ENCODE measurements at regions not wholly inside any gene's neighbourhood (a gene's known extent, or its start where the extent isn't known, plus 50 kb on each side); places are given as distances from the start of the nearest gene placed in this dataset.

- Histone ChIP-seq H3K27me3 (ENCODE audit: control insufficient read depth in 3 of 3, insufficient read depth in 3 of 3, low read length in 2 of 3) (peaks cover 0 to 6% (median 4%) of the 10 kb centered on the region in 3 donors), H3K36me3 (ENCODE audit: control insufficient read depth in 4 of 4, insufficient read depth in 4 of 4, low read length in 4 of 4) (no peaks in the 10 kb centered on the region), H3K4me1 (ENCODE audit: control insufficient read depth in 5 of 5, insufficient read depth in 5 of 5, low read length in 5 of 5) (peaks cover 0 to 2% (median 0%) of the 10 kb centered on the region in 5 donors), H3K4me3 (no peak overlapping the region), H3K27ac (ENCODE audit: low read depth in 1 of 2, low read length in 1 of 2) (no peak overlapping the region), H3K9ac (ENCODE audit: insufficient read depth in 1 of 2, low read length in 2 of 2) (no peak overlapping the region), H3K9me3 (ENCODE audit: control insufficient read depth in 4 of 4, insufficient read depth in 3 of 4, low read length in 3 of 4) (no peaks in the 10 kb centered on the region)
- WGBS, 2 donors, result 83 to 93% methylated on average over 4 of the region's 4 CpGs
- DNase-seq (no peak), ATAC-seq (ENCODE audit: insufficient read depth, low FRiP score) (no peak)
- TF ChIP-seq CTCF (IDR thresholded peaks at IDR 0.05; ENCODE audit: control extremely low read depth, extremely low read depth), result no peak
These were observed 81.4 kb upstream of the MGMT start for GRCh38 chr10:129385600-129385999.

GRCh38 chr10:129386415-129387257 lies 80.4 kb upstream of the MGMT start:
- Histone ChIP-seq H3K27ac (ENCODE audit: low read depth in 1 of 2, low read length in 1 of 2) (no peak overlapping the region), H3K4me3 (no peak overlapping the region), H3K9ac (ENCODE audit: insufficient read depth in 1 of 2, low read length in 2 of 2) (no peak overlapping the region), H3K27me3 (ENCODE audit: control insufficient read depth in 3 of 3, insufficient read depth in 3 of 3, low read length in 2 of 3) (peaks cover 0 to 6% (median 4%) of the 10 kb centered on the region in 3 donors), H3K36me3 (ENCODE audit: control insufficient read depth in 4 of 4, insufficient read depth in 4 of 4, low read length in 4 of 4) (no peaks in the 10 kb centered on the region), H3K4me1 (ENCODE audit: control insufficient read depth in 5 of 5, insufficient read depth in 5 of 5, low read length in 5 of 5) (peaks cover 0 to 2% (median 0%) of the 10 kb centered on the region in 5 donors), H3K9me3 (ENCODE audit: control insufficient read depth in 4 of 4, insufficient read depth in 3 of 4, low read length in 3 of 4) (no peaks in the 10 kb centered on the region)
- DNase-seq, result no peak
- ATAC-seq (ENCODE audit: insufficient read depth, low FRiP score), result no peak
- TF ChIP-seq CTCF (IDR thresholded peaks at IDR 0.05; ENCODE audit: control extremely low read depth, extremely low read depth), result no peak
- whole genome bisulfite sequencing, 2 donors, result 37 to 60% methylated on average over 6 of the region's 6 CpGs

- Histone ChIP-seq H3K9ac (ENCODE audit: insufficient read depth in 1 of 2, low read length in 2 of 2) (no peak overlapping the region), H3K36me3 (ENCODE audit: control insufficient read depth in 4 of 4, insufficient read depth in 4 of 4, low read length in 4 of 4) (no peaks in the 10 kb centered on the region), H3K27me3 (ENCODE audit: control insufficient read depth in 3 of 3, insufficient read depth in 3 of 3, low read length in 2 of 3) (peaks cover 0 to 8% (median 5%) of the 10 kb centered on the region in 3 donors), H3K4me1 (ENCODE audit: control insufficient read depth in 5 of 5, insufficient read depth in 5 of 5, low read length in 5 of 5) (peaks cover 0 to 2% (median 0%) of the 10 kb centered on the region in 5 donors), H3K27ac (ENCODE audit: low read depth in 1 of 2, low read length in 1 of 2) (no peak overlapping the region), H3K4me3 (no peak overlapping the region), H3K9me3 (ENCODE audit: control insufficient read depth in 4 of 4, insufficient read depth in 3 of 4, low read length in 3 of 4) (no peaks in the 10 kb centered on the region)
- no peak for TF ChIP-seq CTCF (IDR thresholded peaks at IDR 0.05; ENCODE audit: control extremely low read depth, extremely low read depth)
- WGBS, 2 donors, result 86 to 91% methylated on average over 5 of the region's 5 CpGs
- ATAC-seq (ENCODE audit: insufficient read depth, low FRiP score), result no peak
- DNase-seq, result no peak
These were observed 79.8 kb upstream of the MGMT start for GRCh38 chr10:129387258-129387525.

All from lung (tissue), 11 donors.